ENCODE measurements at regions not wholly inside any gene's neighbourhood (a gene's known extent, or its start where the extent isn't known, plus 50 kb on each side); places are given as distances from the start of the nearest gene placed in this dataset.
"Not testable (repeated sequence)": the region's sequence is repeated elsewhere in the genome, so short reads cannot be mapped to it uniquely, and the experiment has no call there.

DNA sequence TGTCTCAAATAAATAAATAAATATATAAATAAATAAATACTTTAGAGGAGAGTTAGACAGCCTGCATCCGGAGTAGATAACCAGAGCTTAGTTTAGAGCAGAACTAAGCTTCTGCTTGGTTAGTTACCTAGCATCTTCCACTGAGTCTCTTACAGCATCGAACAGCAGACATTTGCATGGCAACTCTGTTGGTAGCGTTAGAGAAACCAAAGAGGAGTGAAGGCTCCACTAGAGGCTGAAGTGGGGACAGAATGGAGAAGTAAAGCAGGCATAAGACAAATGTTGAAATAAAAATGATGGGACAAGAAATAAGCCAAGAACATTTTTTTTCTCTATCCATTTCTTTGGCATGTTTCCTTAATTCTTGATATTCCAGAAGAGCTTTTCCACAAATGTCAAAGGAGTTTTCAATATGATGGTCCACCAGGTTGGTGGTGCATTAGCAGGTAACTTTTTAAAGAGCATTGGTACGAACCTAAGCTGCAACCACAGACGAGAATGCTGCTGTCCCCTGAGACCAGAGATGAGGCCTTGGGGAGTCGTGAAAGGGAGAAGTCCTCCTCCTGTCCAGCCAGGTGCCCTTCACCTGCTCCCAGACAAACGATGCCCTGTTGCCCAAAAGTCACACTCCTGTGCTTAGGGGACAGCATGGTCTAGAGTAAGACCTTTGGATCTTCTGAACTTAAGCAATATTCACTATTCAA is 438.3 kb downstream of the DIRAS2 start:
- no peak overlapping the region for H3K27ac ChIP-seq (ENCODE audit: low read depth, low read length)
- 77 to 87% (median 80%) methylated on average over 7 of the region's 7 CpGs for WGBS, 3 donors

DNA sequence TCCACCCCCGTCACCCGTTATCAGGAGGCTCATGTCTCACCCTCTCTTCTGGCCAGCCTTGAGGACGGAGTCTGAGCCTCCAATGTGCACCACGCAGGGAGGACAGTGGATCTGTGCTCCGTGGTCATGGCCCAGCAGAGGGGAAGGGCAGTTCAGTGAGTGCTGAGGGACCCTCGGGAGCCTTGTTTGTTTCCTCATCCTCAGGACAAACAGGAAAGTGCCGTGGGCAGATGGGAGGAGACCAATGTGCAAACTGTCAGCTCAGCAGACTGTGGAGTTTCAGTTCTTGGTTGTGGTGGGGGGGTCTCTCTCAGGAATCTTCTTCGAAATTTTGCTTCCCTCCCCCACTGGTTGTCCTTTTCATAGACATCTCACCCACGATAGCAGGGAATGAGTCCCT is 429.6 kb downstream of the DIRAS2 start:
- H3K27ac ChIP-seq (ENCODE audit: low read depth, low read length), result not testable (repeated sequence)
- 50 to 56% (median 51%) methylated on average over 9 of the region's 9 CpGs for WGBS, 3 donors

DNA sequence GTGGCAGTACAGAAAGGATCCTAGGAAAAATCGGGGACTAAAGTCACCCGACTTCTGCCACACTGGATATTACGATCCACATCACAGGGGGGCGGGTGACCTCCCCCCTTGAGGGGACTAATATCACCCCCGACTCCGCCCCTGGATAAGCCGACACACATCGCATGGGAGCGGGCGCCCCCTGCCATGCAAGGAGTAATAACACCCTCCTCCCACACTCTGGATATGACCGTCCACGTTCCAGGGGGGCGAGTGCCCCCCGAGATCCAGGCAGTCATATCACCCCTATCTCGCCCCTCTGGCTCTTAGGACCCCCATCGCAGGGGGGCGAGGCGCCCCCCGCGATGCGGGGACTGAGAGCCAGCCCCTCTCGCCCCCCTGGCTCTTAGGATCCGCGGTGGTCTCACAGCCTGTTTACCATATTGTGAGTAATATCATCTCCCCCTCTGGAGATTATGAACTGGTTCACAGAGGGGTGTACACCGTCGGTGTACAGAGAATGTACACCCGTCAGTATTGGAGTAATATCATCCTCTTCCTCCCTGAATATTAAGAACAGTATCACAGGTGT is 423.0 kb downstream of the DIRAS2 start:
- 10 to 21% (median 14%) methylated on average over 27 of the region's 27 CpGs for WGBS, 3 donors
- no peak overlapping the region for H3K27ac ChIP-seq (ENCODE audit: low read depth, low read length)

DNA sequence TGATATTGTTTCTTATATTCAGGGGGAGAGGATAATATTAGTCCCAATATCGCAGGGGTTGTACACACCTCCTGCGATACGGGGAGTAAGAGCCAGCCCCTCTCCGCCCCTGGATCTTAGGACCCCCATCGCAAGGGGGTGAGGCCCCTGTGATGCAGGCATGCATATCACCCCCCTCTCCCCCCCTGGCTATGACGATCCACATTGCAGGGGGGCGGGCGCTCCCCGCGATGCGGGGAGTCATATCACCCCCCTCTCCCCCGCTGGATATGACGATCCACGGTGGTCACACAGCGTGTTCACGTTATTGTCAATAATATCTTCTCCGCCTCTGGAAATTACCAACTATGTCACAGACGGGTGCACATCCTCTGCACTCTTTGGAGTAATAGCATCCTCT is 420.7 kb downstream of the DIRAS2 start:
- H3K27ac ChIP-seq (ENCODE audit: low read depth, low read length), result not testable (repeated sequence)
- WGBS, 3 donors, result 73 to 77% (median 73%) methylated on average over 12 to 18 of the region's 18 CpGs

DNA sequence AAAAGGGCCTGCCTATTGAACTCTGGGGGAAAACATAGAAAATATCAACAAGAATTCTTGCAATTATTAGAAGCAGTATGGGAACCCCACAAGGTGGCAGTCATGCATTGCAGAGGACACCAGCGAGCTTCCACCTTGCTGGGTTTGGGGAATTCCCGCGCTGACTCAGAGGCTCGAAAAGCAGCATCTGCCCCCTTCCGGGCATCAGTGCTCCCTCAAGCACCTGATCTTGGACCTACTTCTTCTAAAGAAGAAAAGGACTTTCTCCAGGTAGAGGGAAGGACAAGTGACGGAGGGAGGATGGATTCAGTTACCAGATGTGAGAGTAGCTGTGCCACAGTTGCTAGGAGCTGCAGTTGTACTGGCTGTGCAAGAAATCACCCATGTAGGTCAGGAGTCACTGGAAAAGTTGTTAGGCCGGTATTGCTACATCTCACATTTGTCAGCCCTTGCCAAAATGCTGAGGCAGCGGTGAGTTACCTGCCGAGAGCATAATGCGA is 415.7 kb downstream of the DIRAS2 start:
- H3K27ac ChIP-seq (ENCODE audit: low read depth, low read length), result not testable (repeated sequence)
- WGBS, 3 donors, result 13 to 51% (median 50%) methylated on average over 9 to 10 of the region's 10 CpGs

DNA sequence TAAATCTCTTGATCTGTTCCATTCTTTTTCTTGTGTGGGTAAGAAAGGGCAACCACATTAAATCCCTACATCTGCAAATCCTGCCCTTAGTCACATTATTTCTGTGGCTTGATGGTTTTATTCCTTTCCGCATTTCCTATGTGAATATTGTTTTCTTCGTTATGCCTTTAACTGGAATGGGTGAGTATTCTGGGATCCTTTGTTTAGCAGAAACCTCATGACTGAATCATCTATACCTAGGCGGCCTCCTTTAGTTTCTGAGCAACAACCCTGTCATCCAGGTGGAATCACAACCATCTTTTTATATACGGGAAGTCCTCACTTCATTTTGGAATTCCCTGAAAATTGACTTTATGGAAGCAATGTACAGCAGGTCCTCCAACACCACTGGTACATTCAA is 409.5 kb downstream of the DIRAS2 start:
- WGBS, 3 donors, result 89 to 94% (median 93%) methylated on average over 4 of the region's 4 CpGs
- not testable (repeated sequence) for H3K27ac ChIP-seq (ENCODE audit: low read depth, low read length)

DNA sequence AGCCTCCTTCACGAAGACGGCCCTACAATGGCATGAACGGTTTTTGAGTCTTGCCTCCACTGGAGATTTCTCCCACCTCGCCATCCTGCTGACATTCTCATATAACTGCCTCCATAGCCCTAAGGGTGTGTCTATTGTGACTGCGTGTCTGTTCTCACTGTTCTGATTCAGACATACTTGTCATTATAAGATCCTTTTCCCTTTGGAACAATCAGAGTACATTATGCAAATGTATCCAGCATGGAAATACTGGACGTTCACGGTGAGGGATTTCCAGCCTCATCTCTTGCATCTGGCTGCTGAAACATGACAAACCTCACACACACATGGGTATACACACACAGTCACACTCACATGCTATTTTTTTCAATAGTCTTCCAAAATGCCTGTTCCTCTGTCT is 402.1 kb downstream of the DIRAS2 start:
- H3K27ac ChIP-seq (ENCODE audit: low read depth, low read length), result no peak overlapping the region
- 82 to 88% (median 85%) methylated on average over 7 of the region's 7 CpGs for WGBS, 3 donors

DNA sequence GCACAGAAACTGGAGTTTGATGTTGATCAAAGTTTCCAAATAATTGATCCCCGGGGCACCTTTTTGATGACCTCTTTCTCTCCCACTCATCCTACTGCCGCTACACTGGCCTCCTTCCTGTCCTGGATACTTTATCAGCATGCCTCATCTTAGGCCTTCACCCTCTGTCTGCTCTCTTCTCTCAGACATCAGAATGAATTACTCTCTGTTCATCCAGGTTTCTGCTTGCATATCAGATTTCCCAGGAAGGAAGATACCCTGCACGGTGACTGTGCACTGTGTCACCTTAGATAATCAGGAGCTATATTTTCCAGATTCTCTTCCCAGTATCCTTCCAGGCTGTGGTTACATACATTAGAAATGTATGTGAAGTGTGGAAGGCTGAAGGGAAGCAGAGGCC is 397.0 kb downstream of the DIRAS2 start:
- 56 to 62% (median 61%) methylated on average over 3 of the region's 3 CpGs for WGBS, 3 donors
- no peak overlapping the region for H3K27ac ChIP-seq (ENCODE audit: low read depth, low read length)

DNA sequence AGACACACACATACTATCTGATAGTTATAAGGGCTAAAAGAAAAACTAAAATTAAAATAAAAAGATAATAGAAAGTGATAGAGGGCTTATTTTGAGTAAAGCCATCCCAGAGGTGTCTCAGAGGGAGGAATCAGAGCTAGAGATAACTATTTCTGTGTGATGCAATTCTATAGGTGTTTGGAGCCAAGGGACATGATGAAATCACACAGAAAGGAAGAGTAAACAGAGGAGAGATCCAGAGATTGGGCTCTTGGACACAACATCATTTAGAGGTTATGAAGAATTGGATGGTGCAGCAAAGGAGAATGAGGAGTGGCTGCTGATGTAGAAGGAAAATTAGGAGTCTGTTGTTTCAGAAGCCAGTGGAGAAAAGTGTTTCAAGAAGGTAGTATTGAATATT is 393.5 kb downstream of the DIRAS2 start:
- H3K27ac ChIP-seq (ENCODE audit: low read depth, low read length), result no peak overlapping the region

DNA sequence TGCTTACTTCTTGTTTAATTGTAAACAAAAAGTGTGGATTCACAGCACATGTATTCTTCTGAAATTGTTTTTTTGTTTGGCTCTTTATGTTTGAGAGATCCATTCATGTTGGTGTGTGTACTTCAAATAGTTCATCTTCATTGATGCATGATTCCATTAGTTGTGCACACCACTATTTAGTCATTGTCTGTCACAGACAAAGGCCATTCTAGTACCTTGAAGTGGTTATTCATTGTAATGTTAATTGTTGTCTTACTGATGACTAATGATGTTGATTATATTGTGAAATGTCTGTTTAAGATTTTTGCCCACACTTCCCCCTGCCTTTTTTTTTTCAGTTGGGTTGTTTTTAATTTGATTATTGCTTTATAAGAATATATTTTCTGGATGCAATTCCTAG is 391.3 kb downstream of the DIRAS2 start:
- no peak overlapping the region for H3K27ac ChIP-seq (ENCODE audit: low read depth, low read length)

DNA sequence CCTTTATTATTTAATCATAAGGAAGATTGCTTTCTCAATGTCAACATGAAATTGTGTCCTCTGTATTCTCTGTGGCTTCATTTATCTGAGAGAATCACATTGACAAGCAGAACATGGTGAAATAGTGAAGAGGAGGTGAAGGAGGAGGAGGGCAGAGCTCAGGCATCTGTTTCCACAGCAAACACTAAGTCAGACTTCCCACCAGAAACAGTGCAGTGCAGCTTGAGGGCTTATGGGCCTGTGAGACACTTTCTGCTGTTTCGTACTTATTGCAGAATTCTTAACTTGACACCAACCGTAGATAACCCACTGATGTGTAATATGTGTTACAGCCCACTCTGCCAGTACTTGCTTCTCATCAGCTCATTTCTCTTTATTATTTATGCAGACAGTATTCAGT is 386.3 kb downstream of the DIRAS2 start:
- no peak overlapping the region for H3K27ac ChIP-seq (ENCODE audit: low read depth, low read length)
- 40 to 47% (median 44%) methylated on average over 2 of the region's 2 CpGs for WGBS, 3 donors

DNA sequence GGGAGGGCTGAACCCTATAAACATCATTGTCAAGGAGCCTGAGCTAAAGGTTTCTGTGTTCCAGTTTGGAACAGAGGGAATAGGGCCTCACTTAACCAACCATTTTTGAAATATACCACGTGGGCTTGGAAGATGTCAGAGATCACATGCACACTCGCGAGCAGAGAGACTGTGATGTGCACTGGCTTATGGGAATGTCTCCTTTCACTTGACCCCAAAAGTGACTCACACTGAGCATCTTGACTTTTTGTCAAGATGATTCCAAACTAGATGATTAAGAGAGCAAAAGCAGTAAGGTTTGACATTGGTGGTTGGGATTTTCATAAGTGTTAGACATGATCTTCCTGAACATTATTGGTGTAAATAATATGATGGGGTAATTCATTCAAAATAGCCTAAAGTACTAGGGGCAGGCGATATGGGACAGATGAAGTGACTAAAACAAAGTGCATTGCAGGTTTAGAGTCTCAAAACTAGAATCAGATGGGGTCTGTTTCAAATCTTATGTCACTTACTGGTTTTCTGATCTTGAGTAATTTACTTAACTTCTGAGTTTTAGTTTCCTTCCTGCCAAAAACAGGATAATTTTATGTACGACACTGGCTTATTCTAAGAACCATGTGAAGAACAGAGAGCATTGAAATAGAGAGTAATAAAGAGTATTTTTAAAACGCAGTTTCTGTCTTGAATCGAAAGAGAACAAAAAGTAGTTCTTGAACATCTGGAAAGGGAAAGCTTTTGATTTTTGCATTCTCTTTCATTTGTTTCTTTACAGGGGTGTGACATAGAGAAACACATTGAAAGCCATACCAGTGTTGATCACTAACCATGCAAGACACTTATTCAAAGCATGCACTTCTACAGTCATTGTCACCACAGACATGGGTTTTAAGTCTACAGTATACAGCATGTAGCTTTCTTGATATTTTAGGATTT is 383.0 kb downstream of the DIRAS2 start:
- H3K27ac ChIP-seq (ENCODE audit: low read depth, low read length), result no peak overlapping the region
- 59 to 69% (median 68%) methylated on average over 7 of the region's 7 CpGs for WGBS, 3 donors

DNA sequence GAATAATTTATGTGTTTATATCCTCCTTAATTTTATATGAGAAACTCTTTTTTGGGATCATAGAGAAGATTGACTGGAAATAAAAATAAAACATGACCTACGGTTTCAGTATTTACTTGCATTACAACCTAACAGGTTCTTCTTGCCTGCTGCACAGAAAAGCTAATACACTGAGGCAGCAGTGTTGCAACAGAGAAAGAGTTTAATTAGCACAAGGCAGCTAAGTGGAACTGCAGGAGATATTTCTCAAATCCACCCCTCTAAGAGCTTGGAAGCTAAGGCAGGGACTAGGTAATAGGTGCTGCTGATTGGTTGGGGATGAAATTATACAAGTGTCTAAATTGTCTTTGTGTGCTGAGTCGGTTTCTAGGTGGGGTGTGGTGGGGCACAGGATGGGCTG is 380.9 kb downstream of the DIRAS2 start:
- WGBS, 3 donors, result 79 to 91% (median 86%) methylated on average over 2 of the region's 2 CpGs
- H3K27ac ChIP-seq (ENCODE audit: low read depth, low read length), result no peak overlapping the region

DNA sequence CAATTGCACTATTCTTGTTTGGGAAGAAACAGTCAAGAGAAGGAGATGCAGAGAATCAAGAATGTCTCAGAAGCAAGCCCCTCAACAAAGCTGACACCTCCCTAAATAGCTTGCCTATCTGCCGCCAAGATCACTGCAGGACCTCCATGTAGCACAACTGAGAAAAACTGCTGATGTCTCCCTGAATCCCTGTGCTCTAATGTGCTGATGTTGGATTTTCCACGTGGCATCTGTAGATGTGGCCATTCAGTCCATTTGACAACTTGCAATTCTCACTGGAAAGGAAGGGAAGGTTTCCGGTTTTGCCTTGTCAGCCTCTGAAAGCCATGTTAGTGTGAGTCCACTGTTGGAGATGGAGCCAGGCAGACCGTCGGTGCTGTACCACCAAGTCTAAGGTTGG is 374.0 kb downstream of the DIRAS2 start:
- H3K27ac ChIP-seq (ENCODE audit: low read depth, low read length), result no peak overlapping the region
- WGBS, 3 donors, result 60 to 90% (median 64%) methylated on average over 5 of the region's 5 CpGs

DNA sequence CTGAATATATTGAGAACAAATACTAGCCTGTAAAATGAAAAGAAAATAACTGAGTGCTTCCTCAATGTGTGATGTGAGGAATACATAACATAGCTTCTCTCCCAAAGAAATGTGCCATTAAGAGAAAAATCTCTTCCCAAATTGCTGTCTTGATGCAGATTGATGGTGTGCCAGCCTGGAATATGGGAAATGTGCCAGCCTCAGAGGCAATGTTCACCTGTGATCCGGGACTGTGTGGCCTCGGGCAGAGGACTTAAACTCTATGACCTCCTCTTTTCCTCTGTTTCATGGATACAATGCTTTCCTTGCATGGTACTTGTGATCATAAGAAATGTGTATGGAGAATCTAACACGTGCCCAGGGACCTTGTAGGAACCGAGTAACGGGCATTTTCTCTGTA is 370.9 kb downstream of the DIRAS2 start:
- no peak overlapping the region for H3K27ac ChIP-seq (ENCODE audit: low read depth, low read length)
- WGBS, 3 donors, result 28 to 65% (median 48%) methylated on average over 5 of the region's 5 CpGs

DNA sequence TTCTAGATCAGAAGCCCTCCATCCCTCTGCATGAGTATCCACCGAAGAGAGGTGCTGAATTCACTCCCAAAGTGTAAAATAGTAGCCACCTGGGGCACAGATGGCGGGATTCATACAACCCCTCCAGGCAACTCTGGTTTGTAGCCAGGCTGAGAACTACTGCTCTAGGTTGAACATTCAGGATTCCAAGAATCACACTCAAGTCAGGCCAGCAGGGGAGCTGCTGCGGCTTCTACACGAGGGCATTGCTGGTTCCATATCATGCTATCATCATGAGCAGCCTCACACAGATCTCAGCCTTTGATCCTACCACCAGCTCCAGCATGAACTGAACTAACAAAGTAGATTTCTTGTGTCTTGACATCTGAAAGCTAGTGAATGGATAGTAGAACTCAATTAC is 367.9 kb downstream of the DIRAS2 start:
- 71 to 77% (median 72%) methylated on average over 4 of the region's 4 CpGs for WGBS, 3 donors
- no peak overlapping the region for H3K27ac ChIP-seq (ENCODE audit: low read depth, low read length)

DNA sequence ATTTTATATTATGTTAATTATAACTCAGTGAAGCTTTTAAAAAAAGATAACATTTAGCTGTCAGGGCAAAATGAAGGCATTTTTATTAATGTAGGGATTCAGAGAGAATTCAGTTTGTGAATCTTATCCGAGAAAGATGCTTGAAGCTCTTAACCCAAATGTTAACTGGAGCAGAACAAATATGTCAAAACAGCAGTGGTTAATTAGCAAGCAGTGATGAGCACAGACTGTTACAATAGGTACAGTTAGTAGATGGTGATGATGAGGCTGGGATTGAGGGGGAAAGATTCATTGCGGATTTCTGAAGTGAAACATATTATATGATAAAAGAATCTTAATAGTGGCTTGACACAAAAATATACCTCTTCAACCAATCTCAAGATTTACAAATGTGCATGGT is 356.7 kb downstream of the DIRAS2 start:
- H3K27ac ChIP-seq (ENCODE audit: low read depth, low read length), result no peak overlapping the region
- 87 to 96% (median 89%) methylated on average over 2 of the region's 2 CpGs for WGBS, 3 donors

DNA sequence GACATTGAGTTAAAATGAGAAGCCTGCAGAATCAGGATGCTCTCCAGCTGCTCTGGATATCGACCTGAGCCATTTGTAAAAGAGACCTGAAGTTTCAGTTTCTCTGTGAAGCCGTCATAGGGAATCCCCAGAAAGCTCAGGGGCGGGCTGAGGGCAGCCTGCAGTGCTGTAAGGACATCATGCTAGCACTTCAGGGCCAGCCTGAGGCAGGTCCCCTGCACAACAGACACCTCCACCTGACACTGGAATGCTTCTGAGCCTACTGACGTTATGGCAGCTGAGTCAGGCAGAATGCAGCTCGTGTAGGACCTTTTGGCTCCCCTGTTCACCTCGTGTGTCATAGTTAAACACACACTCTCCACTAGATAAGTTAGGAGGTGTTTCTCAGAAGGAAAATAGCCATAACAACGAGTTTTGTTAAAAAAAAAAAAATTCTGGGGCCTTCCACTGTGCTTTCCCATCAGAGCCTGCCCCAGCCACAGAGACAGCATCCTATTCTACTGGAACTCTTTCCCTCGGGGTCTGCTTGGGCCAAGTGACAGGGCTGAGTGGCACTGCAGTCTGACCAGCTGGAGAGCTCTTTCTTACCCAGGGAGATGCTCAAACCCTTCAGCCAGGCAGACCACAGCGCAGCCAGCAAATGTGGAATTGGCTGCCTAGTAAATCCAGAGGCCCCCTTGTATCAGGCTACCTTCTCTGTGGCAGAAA is 354.9 kb downstream of the DIRAS2 start:
- no peak overlapping the region for H3K27ac ChIP-seq (ENCODE audit: low read depth, low read length)
- 45 to 64% (median 56%) methylated on average over 9 of the region's 9 CpGs for WGBS, 3 donors

DNA sequence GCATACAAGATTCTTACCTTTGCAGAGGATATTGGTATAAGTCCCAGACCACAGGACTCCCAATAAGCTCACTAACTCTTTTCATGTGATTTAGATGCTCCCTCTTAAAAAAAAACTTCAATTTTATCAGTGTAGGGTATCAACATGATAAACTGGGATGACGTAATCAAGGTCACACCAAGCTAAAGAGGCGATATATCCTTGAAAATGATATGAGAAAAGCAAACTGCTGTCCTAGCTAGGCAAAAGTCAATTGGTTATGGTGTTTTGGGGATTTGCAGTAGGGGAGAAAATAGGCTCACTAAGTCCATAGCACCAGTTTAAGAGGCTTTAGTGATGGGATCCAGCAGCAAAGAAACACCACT is 354.4 kb downstream of the DIRAS2 start:
- WGBS, 3 donors, result 34 to 89% (median 88%) methylated on average over 2 of the region's 2 CpGs
- H3K27ac ChIP-seq (ENCODE audit: low read depth, low read length), result no peak overlapping the region
